IPS-18a (cell line): ENCODE measurements at regions not wholly inside any gene's neighbourhood (a gene's known extent, or its start where the extent isn't known, plus 50 kb on each side); places are given as distances from the start of the nearest gene placed in this dataset.

Experiments
- H3K27ac ChIP-seq: one replicate; pipeline ENCODE4 v1.5.1; 2013; ENCODE audit warnings: low read length
- H3K27me3 ChIP-seq: one replicate; pipeline ENCODE4 v1.6.1; 2013; ENCODE audit warnings: mild to moderate bottlenecking, low read length; ENCODE audit not compliant: control insufficient read depth, insufficient read depth
- H3K36me3 ChIP-seq: one replicate; pipeline ENCODE4 v1.6.1; 2013; ENCODE audit warnings: low read depth, low read length; ENCODE audit not compliant: control insufficient read depth
- H3K4me1 ChIP-seq: one replicate; pipeline ENCODE4 v1.6.1; 2013; ENCODE audit warnings: low read depth, low read length; ENCODE audit not compliant: control insufficient read depth
- H3K4me3 ChIP-seq: one replicate; pipeline ENCODE4 v1.5.1; 2013; ENCODE audit warnings: low read length
- H3K9ac ChIP-seq: one replicate; pipeline ENCODE4 v1.6.1; 2013; ENCODE audit warnings: mild to moderate bottlenecking, low read length, moderate library complexity
- H3K9me3 ChIP-seq: one replicate; pipeline ENCODE4 v1.6.1; 2013; ENCODE audit warnings: low read depth, low read length; ENCODE audit not compliant: control insufficient read depth

- Histone ChIP-seq H3K36me3 (no peaks in the 10 kb centered on the region), H3K9ac (no peak overlapping the region), H3K4me3 (no peak overlapping the region), H3K9me3 (no peaks in the 10 kb centered on the region), H3K4me1 (no peaks in the 10 kb centered on the region), H3K27me3 (no peaks in the 10 kb centered on the region), H3K27ac (no peak overlapping the region)
Measured at GRCh38 chr4:32161392-32161791, 1441.2 kb downstream of the PCDH7 start.

GRCh38 chr4:32163125-32163524 lies 1443.0 kb downstream of the PCDH7 start:
- Histone ChIP-seq H3K9me3 (no peaks in the 10 kb centered on the region), H3K27ac (no peak overlapping the region), H3K27me3 (no peaks in the 10 kb centered on the region), H3K4me3 (no peak overlapping the region), H3K9ac (no peak overlapping the region), H3K36me3 (no peaks in the 10 kb centered on the region), H3K4me1 (no peaks in the 10 kb centered on the region)

- H3K9me3 ChIP-seq: no peaks in the 10 kb centered on the region
- H3K4me3 ChIP-seq: no peak overlapping the region
- no peaks in the 10 kb centered on the region for H3K36me3 ChIP-seq
- no peak overlapping the region for H3K27ac ChIP-seq
- H3K4me1 ChIP-seq: no peaks in the 10 kb centered on the region
- H3K9ac ChIP-seq: no peak overlapping the region
- no peaks in the 10 kb centered on the region for H3K27me3 ChIP-seq
Measured at GRCh38 chr4:32169841-32170240, 1449.7 kb downstream of the PCDH7 start.

GRCh38 chr4:32172086-32172485 lies 1451.9 kb downstream of the PCDH7 start:
- Histone ChIP-seq H3K27me3 (no peaks in the 10 kb centered on the region), H3K9ac (no peak overlapping the region), H3K4me1 (no peaks in the 10 kb centered on the region), H3K27ac (no peak overlapping the region), H3K4me3 (no peak overlapping the region), H3K9me3 (no peaks in the 10 kb centered on the region), H3K36me3 (no peaks in the 10 kb centered on the region)

GRCh38 chr4:32172761-32173160 lies 1452.6 kb downstream of the PCDH7 start:
- Histone ChIP-seq H3K9ac (no peak overlapping the region), H3K9me3 (no peaks in the 10 kb centered on the region), H3K4me3 (no peak overlapping the region), H3K27ac (no peak overlapping the region), H3K4me1 (no peaks in the 10 kb centered on the region), H3K36me3 (no peaks in the 10 kb centered on the region), H3K27me3 (no peaks in the 10 kb centered on the region)

- H3K4me1 ChIP-seq: no peaks in the 10 kb centered on the region
- H3K9ac ChIP-seq: no peak overlapping the region
- H3K27me3 ChIP-seq: no peaks in the 10 kb centered on the region
- H3K4me3 ChIP-seq: no peak overlapping the region
- no peak overlapping the region for H3K27ac ChIP-seq
- no peaks in the 10 kb centered on the region for H3K9me3 ChIP-seq
- no peaks in the 10 kb centered on the region for H3K36me3 ChIP-seq
Measured at GRCh38 chr4:32180086-32180485, 1459.9 kb downstream of the PCDH7 start.

GRCh38 chr4:32184186-32184585 lies 1464.0 kb downstream of the PCDH7 start:
- H3K27me3 ChIP-seq: no peaks in the 10 kb centered on the region
- H3K9me3 ChIP-seq: no peaks in the 10 kb centered on the region
- H3K36me3 ChIP-seq: no peaks in the 10 kb centered on the region

GRCh38 chr4:32189130-32189529 lies 1469.0 kb downstream of the PCDH7 start:
- no peaks in the 10 kb centered on the region for H3K27me3 ChIP-seq
- H3K4me3 ChIP-seq: no peak overlapping the region
- no peak overlapping the region for H3K9ac ChIP-seq
- H3K9me3 ChIP-seq: no peaks in the 10 kb centered on the region
- H3K36me3 ChIP-seq: no peaks in the 10 kb centered on the region
- H3K4me1 ChIP-seq: no peaks in the 10 kb centered on the region
- no peak overlapping the region for H3K27ac ChIP-seq

More at GRCh38 chr4:32184186-32184585, 1464.0 kb downstream of the PCDH7 start:
- no peaks in the 10 kb centered on the region for H3K4me1 ChIP-seq
- H3K9ac ChIP-seq: no peak overlapping the region
- no peak overlapping the region for H3K27ac ChIP-seq
- H3K4me3 ChIP-seq: no peak overlapping the region

- H3K27me3 ChIP-seq: no peaks in the 10 kb centered on the region
- no peak overlapping the region for H3K27ac ChIP-seq
- H3K4me1 ChIP-seq: no peaks in the 10 kb centered on the region
- no peaks in the 10 kb centered on the region for H3K9me3 ChIP-seq
- H3K36me3 ChIP-seq: no peaks in the 10 kb centered on the region
- no peak overlapping the region for H3K9ac ChIP-seq
- no peak overlapping the region for H3K4me3 ChIP-seq
Measured at GRCh38 chr4:32189788-32190187, 1469.6 kb downstream of the PCDH7 start.

- H3K9me3 ChIP-seq: no peaks in the 10 kb centered on the region
- H3K9ac ChIP-seq: no peak overlapping the region
- H3K27ac ChIP-seq: no peak overlapping the region
- no peaks in the 10 kb centered on the region for H3K36me3 ChIP-seq
- no peaks in the 10 kb centered on the region for H3K27me3 ChIP-seq
- no peaks in the 10 kb centered on the region for H3K4me1 ChIP-seq
- H3K4me3 ChIP-seq: no peak overlapping the region
Measured at GRCh38 chr4:32191961-32192360, 1471.8 kb downstream of the PCDH7 start.

- H3K4me1 ChIP-seq: no peaks in the 10 kb centered on the region
- no peak overlapping the region for H3K27ac ChIP-seq
- H3K9ac ChIP-seq: no peak overlapping the region
- no peak overlapping the region for H3K4me3 ChIP-seq
- no peaks in the 10 kb centered on the region for H3K27me3 ChIP-seq
- H3K36me3 ChIP-seq: no peaks in the 10 kb centered on the region
- no peaks in the 10 kb centered on the region for H3K9me3 ChIP-seq
Measured at GRCh38 chr4:32192363-32192762, 1472.2 kb downstream of the PCDH7 start.

- Histone ChIP-seq H3K9ac (no peak overlapping the region), H3K27ac (no peak overlapping the region), H3K4me3 (no peak overlapping the region), H3K9me3 (no peaks in the 10 kb centered on the region), H3K27me3 (no peaks in the 10 kb centered on the region), H3K36me3 (no peaks in the 10 kb centered on the region), H3K4me1 (no peaks in the 10 kb centered on the region)
Measured at GRCh38 chr4:32192991-32193390, 1472.8 kb downstream of the PCDH7 start.
